Epithelial cell of esophagus (primary cell): ENCODE measurements at regions not wholly inside any gene's neighbourhood (a gene's known extent, or its start where the extent isn't known, plus 50 kb on each side); places are given as distances from the start of the nearest gene placed in this dataset.

Experiments
- DNase-seq: peaks from one replicate; pipeline ENCODE4 v3.0.0; 2010; ENCODE audit warnings: low read depth
- H3K4me3 ChIP-seq: 2 replicates; pipeline ENCODE4 v1.5.1; 2011; ENCODE audit warnings: mild to moderate bottlenecking, low read length, control low read depth
- CTCF ChIP-seq: IDR thresholded peaks from 2 replicates; pipeline ENCODE4 v1.5.1; 2011; ENCODE audit warnings: low read depth, mild to moderate bottlenecking, low read length, control low read depth, inconsistent platforms; ENCODE audit not compliant: insufficient read depth; ENCODE audit errors: missing control alignments

- no peak for DNase-seq
- no peak overlapping the region for H3K4me3 ChIP-seq
- no peak for TF ChIP-seq CTCF
Measured at GRCh38 chr1:193306430-193306829, 120.0 kb upstream of the B3GALT2 start.
